ENCODE measurements at regions not wholly inside any gene's neighbourhood (a gene's known extent, or its start where the extent isn't known, plus 50 kb on each side); places are given as distances from the start of the nearest gene placed in this dataset.

GRCh38 chr2:226308323-226308680 lies 491.3 kb downstream of the IRS1 start:
- Histone ChIP-seq H3K79me1 (ENCODE audit: insufficient read depth, low read depth, low read length, poor library complexity, severe bottlenecking) (no peaks in the 10 kb centered on the region), H2BK15ac (ENCODE audit: low read depth, low read length) (no peak overlapping the region), H3K23ac (ENCODE audit: insufficient read length, low read depth, low read length) (no peak overlapping the region), H2AK5ac (ENCODE audit: insufficient read length, low read length) (no peak overlapping the region), H3K27me3 (ENCODE audit: insufficient read depth, low read length) (no peaks in the 10 kb centered on the region), H4K91ac (ENCODE audit: insufficient read length, low read depth, low read length) (no peak overlapping the region), H3K23me2 (ENCODE audit: insufficient read length, low read depth, low read length, poor library complexity, severe bottlenecking) (no peaks in the 10 kb centered on the region), H2BK12ac (ENCODE audit: insufficient read length, low read depth, low read length) (no peak overlapping the region), H3K79me2 (ENCODE audit: insufficient read depth, low read length) (no peaks in the 10 kb centered on the region), H4K5ac (ENCODE audit: insufficient read length, low read depth, low read length) (no peak overlapping the region), H3K4ac (ENCODE audit: low read depth, low read length) (no peak overlapping the region), H3K27ac (ENCODE audit: insufficient read length, low read depth, low read length) (no peak overlapping the region), H3K9me3 (ENCODE audit: control insufficient read depth, low read depth, low read length) (no peaks in the 10 kb centered on the region), H2AFZ (ENCODE audit: low read length) (no peak overlapping the region), H3K14ac (ENCODE audit: insufficient read depth, low read length) (no peak overlapping the region), H2BK120ac (ENCODE audit: low read depth, low read length, poor library complexity, severe bottlenecking) (no peak overlapping the region), H4K8ac (replicated peaks; ENCODE audit: insufficient read length, low read depth, low read length) (no peak overlapping the region), H3K4me2 (ENCODE audit: insufficient read depth, insufficient read length, low read length) (no peak overlapping the region), H4K20me1 (ENCODE audit: control insufficient read depth, insufficient read depth, insufficient read length) (no peaks in the 10 kb centered on the region), H3K4me1 (ENCODE audit: insufficient read depth, low read length) (no peaks in the 10 kb centered on the region), H2BK20ac (ENCODE audit: low read depth, low read length, poor library complexity, severe bottlenecking) (no peak overlapping the region), H3K18ac (ENCODE audit: insufficient read length, low read depth, low read length) (no peak overlapping the region), H2BK5ac (ENCODE audit: insufficient read length, low read length) (no peak overlapping the region), H3K56ac (ENCODE audit: insufficient read length, low read depth, low read length) (no peak overlapping the region), H3K9ac (ENCODE audit: extremely low read depth, insufficient read length, low read length) (no peak overlapping the region), H3T11ph (ENCODE audit: low read length) (no peak overlapping the region)
- Mint-ChIP-seq H3K27ac (no peak overlapping the region), H3K9me3 (no peaks in the 10 kb centered on the region), H3K27me3 (ENCODE audit: low read depth) (no peaks in the 10 kb centered on the region), H3K4me3 (no peak overlapping the region), H3K4me1 (peaks cover 0 to 2% of the 10 kb centered on the region in 2 experiments; a peak in 1 of 4 replicates), H3K36me3 (ENCODE audit: insufficient read depth in 1 of 3, low read depth in 3 of 3) (no peaks in the 10 kb centered on the region)
- no peak for DNase-seq
- no CpG with 5 or more reads among the region's 2 CpGs for WGBS (ENCODE audit: extremely low coverage, insufficient read length, low lambda C conversion rate)
- no peak for TF ChIP-seq CTCF (conservative IDR thresholded peaks at IDR 0.05)

Measured in H9 (cell line).